ENCODE measurements at regions not wholly inside any gene's neighbourhood (a gene's known extent, or its start where the extent isn't known, plus 50 kb on each side); places are given as distances from the start of the nearest gene placed in this dataset.

GRCh38 chr3:3316521-3316920, 137.0 kb upstream of the CRBN start:
- TF ChIP-seq ZFX (IDR thresholded peaks at IDR 0.05) = no peak
- TF ChIP-seq, protein P1, sequence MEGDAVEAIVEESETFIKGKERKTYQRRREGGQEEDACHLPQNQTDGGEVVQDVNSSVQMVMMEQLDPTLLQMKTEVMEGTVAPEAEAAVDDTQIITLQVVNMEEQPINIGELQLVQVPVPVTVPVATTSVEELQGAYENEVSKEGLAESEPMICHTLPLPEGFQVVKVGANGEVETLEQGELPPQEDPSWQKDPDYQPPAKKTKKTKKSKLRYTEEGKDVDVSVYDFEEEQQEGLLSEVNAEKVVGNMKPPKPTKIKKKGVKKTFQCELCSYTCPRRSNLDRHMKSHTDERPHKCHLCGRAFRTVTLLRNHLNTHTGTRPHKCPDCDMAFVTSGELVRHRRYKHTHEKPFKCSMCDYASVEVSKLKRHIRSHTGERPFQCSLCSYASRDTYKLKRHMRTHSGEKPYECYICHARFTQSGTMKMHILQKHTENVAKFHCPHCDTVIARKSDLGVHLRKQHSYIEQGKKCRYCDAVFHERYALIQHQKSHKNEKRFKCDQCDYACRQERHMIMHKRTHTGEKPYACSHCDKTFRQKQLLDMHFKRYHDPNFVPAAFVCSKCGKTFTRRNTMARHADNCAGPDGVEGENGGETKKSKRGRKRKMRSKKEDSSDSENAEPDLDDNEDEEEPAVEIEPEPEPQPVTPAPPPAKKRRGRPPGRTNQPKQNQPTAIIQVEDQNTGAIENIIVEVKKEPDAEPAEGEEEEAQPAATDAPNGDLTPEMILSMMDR (conservative IDR thresholded peaks at IDR 0.05) = no peak
- no peak overlapping the region for H3K27ac ChIP-seq

- TF ChIP-seq, protein P1 (conservative IDR thresholded peaks at IDR 0.05) = no peak
- TF ChIP-seq ZFX (IDR thresholded peaks at IDR 0.05) = no peak
- no peak overlapping the region for H3K27ac ChIP-seq
Measured at GRCh38 chr3:3315846-3316245, 136.4 kb upstream of the CRBN start.

- TF ChIP-seq ZFX (IDR thresholded peaks at IDR 0.05) = no peak
- TF ChIP-seq, protein P1 (conservative IDR thresholded peaks at IDR 0.05) = no peak
- H3K27ac ChIP-seq = no peak overlapping the region
Measured at GRCh38 chr3:3309887-3310286, 130.4 kb upstream of the CRBN start.

GRCh38 chr3:3308809-3309208, 129.3 kb upstream of the CRBN start:
- TF ChIP-seq ZFX (IDR thresholded peaks at IDR 0.05) = no peak
- TF ChIP-seq, protein P1 (conservative IDR thresholded peaks at IDR 0.05) = no peak
- no peak overlapping the region for H3K27ac ChIP-seq

GRCh38 chr3:3307491-3307890, 128.0 kb upstream of the CRBN start:
- TF ChIP-seq, protein P1 (conservative IDR thresholded peaks at IDR 0.05) = no peak
- no peak for TF ChIP-seq ZFX (IDR thresholded peaks at IDR 0.05)
- H3K27ac ChIP-seq = no peak overlapping the region

DNA sequence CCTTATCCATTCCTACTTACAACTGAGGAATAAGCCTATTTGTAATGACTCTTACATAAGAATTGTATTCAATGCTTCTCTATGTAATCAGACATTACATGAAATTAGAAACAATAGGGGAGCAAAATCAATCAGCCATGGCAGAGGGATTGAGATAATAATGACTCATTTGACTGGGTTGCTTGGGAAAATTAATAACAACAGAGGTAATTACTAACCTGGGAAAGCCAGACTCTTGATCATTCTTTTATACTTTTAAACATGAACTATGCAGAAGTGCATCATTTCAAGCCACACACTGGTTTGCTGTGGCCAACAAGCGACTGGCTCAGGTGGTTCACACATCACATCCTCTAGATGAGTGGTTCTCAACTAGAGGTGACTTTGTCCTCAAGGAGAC, 126.3 kb upstream of the CRBN start:
- TF ChIP-seq, protein P1 (conservative IDR thresholded peaks at IDR 0.05) = no peak
- no peak for TF ChIP-seq ZFX (IDR thresholded peaks at IDR 0.05)
- H3K27ac ChIP-seq = no peak overlapping the region

GRCh38 chr3:3305084-3305483, 125.6 kb upstream of the CRBN start:
- no peak overlapping the region for H3K27ac ChIP-seq
- no peak for TF ChIP-seq ZFX (IDR thresholded peaks at IDR 0.05)
- TF ChIP-seq, protein P1 (conservative IDR thresholded peaks at IDR 0.05) = no peak

All from C4-2B (cell line).